Immature natural killer cell (primary cell): ENCODE measurements at regions not wholly inside any gene's neighbourhood (a gene's known extent, or its start where the extent isn't known, plus 50 kb on each side); places are given as distances from the start of the nearest gene placed in this dataset.
"Not testable (repeated sequence)": the region's sequence is repeated elsewhere in the genome, so short reads cannot be mapped to it uniquely, and the experiment has no call there.

Experiments
- DNase-seq, 3 donors: peaks; one replicate each; pipeline ENCODE4 v3.0.0; 2022; ENCODE audit warnings: mixed read lengths in 1 of 3
- H3K27ac Mint-ChIP-seq, 6 donors: one replicate each; pipeline ENCODE4 v1.8.0; 2020; ENCODE audit warnings: mixed read lengths in 6 of 6, mild to moderate bottlenecking in 5 of 6, inconsistent platforms in 4 of 6, moderate library complexity in 3 of 6
- H3K27me3 Mint-ChIP-seq, 3 donors: one replicate each; pipeline ENCODE4 v1.8.0; 2020 to 2021; ENCODE audit warnings: low read depth in 3 of 3, mild to moderate bottlenecking in 3 of 3, mixed read lengths in 3 of 3, moderate library complexity in 3 of 3, inconsistent platforms in 1 of 3
- H3K36me3 Mint-ChIP-seq, 3 donors: one replicate each; pipeline ENCODE4 v1.8.0; 2020; ENCODE audit warnings: mixed read lengths in 3 of 3, inconsistent platforms in 2 of 3, mild to moderate bottlenecking in 2 of 3
- H3K4me1 Mint-ChIP-seq, 2 donors: one replicate each; pipeline ENCODE4 v1.8.0; 2020; ENCODE audit warnings: inconsistent platforms in 2 of 2, mild to moderate bottlenecking in 2 of 2, mixed read lengths in 2 of 2, moderate library complexity in 1 of 2
- H3K4me3 Mint-ChIP-seq, 5 donors: one replicate each; pipeline ENCODE4 v1.8.0; 2020; ENCODE audit warnings: mild to moderate bottlenecking in 5 of 5, mixed read lengths in 5 of 5, inconsistent platforms in 3 of 5, moderate library complexity in 3 of 5
- H3K9me3 Mint-ChIP-seq, 6 donors: one replicate each; pipeline ENCODE4 v1.8.0; 2020; ENCODE audit warnings: mild to moderate bottlenecking in 6 of 6, mixed read lengths in 6 of 6, inconsistent platforms in 4 of 6, moderate library complexity in 3 of 6

GRCh38 chr9:101858026-101858425, 119.6 kb upstream of the GRIN3A start:
- no peaks in the 10 kb centered on the region for H3K4me1 Mint-ChIP-seq
- DNase-seq = no peak
- H3K36me3 Mint-ChIP-seq = no peaks in the 10 kb centered on the region
- H3K27ac Mint-ChIP-seq = no peak overlapping the region
- peaks cover 7 to 36% (median 10%) of the 10 kb centered on the region in 6 donors for H3K9me3 Mint-ChIP-seq
- H3K4me3 Mint-ChIP-seq = no peak overlapping the region
- no peaks in the 10 kb centered on the region for H3K27me3 Mint-ChIP-seq

GRCh38 chr9:101849102-101849707, 110.8 kb upstream of the GRIN3A start:
- Mint-ChIP-seq H3K9me3 (peaks cover 2 to 11% (median 8%) of the 10 kb centered on the region in 6 donors), H3K4me3 (no peak overlapping the region), H3K27ac (no peak overlapping the region), H3K4me1 (no peaks in the 10 kb centered on the region), H3K36me3 (no peaks in the 10 kb centered on the region), H3K27me3 (peaks cover 0 to 3% (median 0%) of the 10 kb centered on the region in 3 donors)
- no peak for DNase-seq

GRCh38 chr9:101848485-101848919, 110.1 kb upstream of the GRIN3A start:
- Mint-ChIP-seq H3K4me3 (no peak overlapping the region), H3K27ac (no peak overlapping the region), H3K27me3 (peaks cover 0 to 3% (median 0%) of the 10 kb centered on the region in 3 donors), H3K9me3 (peaks cover 0 to 11% (median 4%) of the 10 kb centered on the region in 6 donors), H3K4me1 (no peaks in the 10 kb centered on the region), H3K36me3 (no peaks in the 10 kb centered on the region)
- no peak for DNase-seq

GRCh38 chr9:101846161-101846560, 107.7 kb upstream of the GRIN3A start:
- Mint-ChIP-seq H3K36me3 (no peaks in the 10 kb centered on the region), H3K4me3 (no peak overlapping the region), H3K4me1 (no peaks in the 10 kb centered on the region), H3K9me3 (peaks cover 0 to 5% (median under 1%) of the 10 kb centered on the region in 6 donors), H3K27ac (no peak overlapping the region), H3K27me3 (peaks cover 0 to 3% (median 0%) of the 10 kb centered on the region in 3 donors)
- DNase-seq = no peak

GRCh38 chr9:101840694-101841188, 102.3 kb upstream of the GRIN3A start:
- Mint-ChIP-seq H3K36me3 (no peaks in the 10 kb centered on the region), H3K27ac (no peak overlapping the region), H3K4me3 (no peak overlapping the region), H3K9me3 (peaks cover 9 to 22% (median 13%) of the 10 kb centered on the region in 6 donors), H3K4me1 (no peaks in the 10 kb centered on the region), H3K27me3 (peaks cover 0 to 3% (median 1%) of the 10 kb centered on the region in 3 donors)
- no peak for DNase-seq

- H3K4me1 Mint-ChIP-seq = not testable (repeated sequence)
Observed at GRCh38 chr9:101838988-101839387, 100.5 kb upstream of the GRIN3A start.

GRCh38 chr9:101836021-101836420, 97.6 kb upstream of the GRIN3A start:
- H3K9me3 Mint-ChIP-seq = peaks cover 9 to 31% (median 18%) of the 10 kb centered on the region in 6 donors
- no peaks in the 10 kb centered on the region for H3K4me1 Mint-ChIP-seq
- no peaks in the 10 kb centered on the region for H3K36me3 Mint-ChIP-seq
- no peak overlapping the region for H3K4me3 Mint-ChIP-seq
- H3K27ac Mint-ChIP-seq = no peak overlapping the region
- peaks cover 0 to 4% (median 1%) of the 10 kb centered on the region in 3 donors for H3K27me3 Mint-ChIP-seq
- no peak for DNase-seq

More at GRCh38 chr9:101838988-101839387, 100.5 kb upstream of the GRIN3A start:
- H3K27ac Mint-ChIP-seq, H3K27me3 Mint-ChIP-seq, DNase-seq, H3K36me3 Mint-ChIP-seq, H3K4me3 Mint-ChIP-seq: not testable (repeated sequence)
- peaks cover 9 to 26% (median 19%) of the 10 kb centered on the region in 6 donors for H3K9me3 Mint-ChIP-seq

- no peaks in the 10 kb centered on the region for H3K36me3 Mint-ChIP-seq
- peaks cover 0 to 2% (median 0%) of the 10 kb centered on the region in 3 donors for H3K27me3 Mint-ChIP-seq
- no peak overlapping the region for H3K4me3 Mint-ChIP-seq
- H3K9me3 Mint-ChIP-seq = peaks cover 2 to 30% (median 15%) of the 10 kb centered on the region in 6 donors
- H3K4me1 Mint-ChIP-seq = no peaks in the 10 kb centered on the region
- no peak overlapping the region for H3K27ac Mint-ChIP-seq
- DNase-seq = no peak
Observed at GRCh38 chr9:101832486-101832885, 94.0 kb upstream of the GRIN3A start.

- peaks cover 9 to 57% (median 29%) of the 10 kb centered on the region in 6 donors for H3K9me3 Mint-ChIP-seq
- not testable (repeated sequence) for H3K27ac Mint-ChIP-seq, H3K4me1 Mint-ChIP-seq, DNase-seq, H3K36me3 Mint-ChIP-seq, H3K27me3 Mint-ChIP-seq, H3K4me3 Mint-ChIP-seq
Observed at GRCh38 chr9:101821450-101821849, 83.0 kb upstream of the GRIN3A start.

GRCh38 chr9:101820983-101821382, 82.5 kb upstream of the GRIN3A start:
- DNase-seq, H3K27me3 Mint-ChIP-seq, H3K27ac Mint-ChIP-seq, H3K36me3 Mint-ChIP-seq, H3K4me3 Mint-ChIP-seq, H3K4me1 Mint-ChIP-seq: not testable (repeated sequence)
- peaks cover 9 to 61% (median 29%) of the 10 kb centered on the region in 6 donors for H3K9me3 Mint-ChIP-seq

- no peak overlapping the region for H3K27ac Mint-ChIP-seq
- no peaks in the 10 kb centered on the region for H3K36me3 Mint-ChIP-seq
- H3K4me1 Mint-ChIP-seq = no peaks in the 10 kb centered on the region
Observed at GRCh38 chr9:101814064-101814463, 75.6 kb upstream of the GRIN3A start.

GRCh38 chr9:101807879-101808278, 69.4 kb upstream of the GRIN3A start:
- not testable (repeated sequence) for H3K27me3 Mint-ChIP-seq, DNase-seq, H3K4me3 Mint-ChIP-seq, H3K36me3 Mint-ChIP-seq, H3K4me1 Mint-ChIP-seq, H3K27ac Mint-ChIP-seq
- peaks cover 1 to 23% (median 6%) of the 10 kb centered on the region in 6 donors for H3K9me3 Mint-ChIP-seq

More at GRCh38 chr9:101814064-101814463, 75.6 kb upstream of the GRIN3A start:
- DNase-seq = no peak
- H3K9me3 Mint-ChIP-seq = peaks cover 6 to 45% (median 16%) of the 10 kb centered on the region in 6 donors
- H3K27me3 Mint-ChIP-seq = peaks cover 0 to 3% (median 0%) of the 10 kb centered on the region in 3 donors
- no peak overlapping the region for H3K4me3 Mint-ChIP-seq

GRCh38 chr9:101796044-101796443, 57.6 kb upstream of the GRIN3A start:
- H3K4me1 Mint-ChIP-seq = no peaks in the 10 kb centered on the region
- H3K27ac Mint-ChIP-seq = no peak overlapping the region
- H3K36me3 Mint-ChIP-seq = no peaks in the 10 kb centered on the region
- no peak for DNase-seq
- no peak overlapping the region for H3K4me3 Mint-ChIP-seq
- no peaks in the 10 kb centered on the region for H3K27me3 Mint-ChIP-seq
- H3K9me3 Mint-ChIP-seq = peaks cover 0 to 5% (median 2%) of the 10 kb centered on the region in 6 donors

- DNase-seq = no peak
- H3K9me3 Mint-ChIP-seq = peaks cover 0 to 5% (median 2%) of the 10 kb centered on the region in 6 donors
- H3K4me1 Mint-ChIP-seq = no peaks in the 10 kb centered on the region
- no peaks in the 10 kb centered on the region for H3K36me3 Mint-ChIP-seq
- no peaks in the 10 kb centered on the region for H3K27me3 Mint-ChIP-seq
- no peak overlapping the region for H3K27ac Mint-ChIP-seq
- no peak overlapping the region for H3K4me3 Mint-ChIP-seq
Observed at GRCh38 chr9:101795147-101795546, 56.7 kb upstream of the GRIN3A start.

- no peak overlapping the region for H3K27ac Mint-ChIP-seq
- no peaks in the 10 kb centered on the region for H3K36me3 Mint-ChIP-seq
- no peaks in the 10 kb centered on the region for H3K4me1 Mint-ChIP-seq
- DNase-seq = no peak
- H3K9me3 Mint-ChIP-seq = peaks cover 0 to 5% (median 2%) of the 10 kb centered on the region in 6 donors
- no peaks in the 10 kb centered on the region for H3K27me3 Mint-ChIP-seq
- H3K4me3 Mint-ChIP-seq = no peak overlapping the region
Observed at GRCh38 chr9:101792475-101792874, 54.0 kb upstream of the GRIN3A start.
